ENCODE measurements at regions not wholly inside any gene's neighbourhood (a gene's known extent, or its start where the extent isn't known, plus 50 kb on each side); places are given as distances from the start of the nearest gene placed in this dataset.
A peak's percentile ranks its signal among the peaks of the same experiment; 100 is the strongest.

DNA sequence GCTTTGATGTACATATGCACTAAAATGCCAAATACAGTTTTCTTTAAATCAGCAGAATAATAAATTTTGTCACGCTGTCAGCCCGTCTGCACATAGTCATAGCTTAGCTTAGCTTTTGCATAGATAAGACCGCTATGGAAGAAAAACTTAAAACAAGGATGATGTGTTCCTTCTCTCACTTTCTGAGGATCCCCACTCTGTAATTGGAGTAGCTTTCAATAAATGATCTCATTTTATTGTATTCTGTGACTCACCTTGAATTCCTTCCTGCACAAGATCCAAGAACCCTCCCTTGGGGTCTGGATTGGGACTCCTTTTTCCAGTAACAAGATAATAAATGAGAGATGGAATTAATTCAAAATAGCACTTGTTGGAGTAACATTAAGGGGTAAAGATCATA is 186.2 kb downstream of the CDH26 start:
- H3K4me1 ChIP-seq (ENCODE audit: insufficient read depth, low read length), result no peaks in the 10 kb centered on the region
- H3K27me3 ChIP-seq (ENCODE audit: insufficient read depth, low read length, poor library complexity, severe bottlenecking), result no peaks in the 10 kb centered on the region
- H3K9me3 Mint-ChIP-seq, result no peaks in the 10 kb centered on the region
- ChIA-PET POLR2A (no interaction called here), CTCF (no interaction called here)
- H3K36me3 Mint-ChIP-seq, result no peaks in the 10 kb centered on the region
- H3K27ac ChIP-seq (ENCODE audit: low read depth, low read length), result no peak overlapping the region
- no peak for DNase-seq
- H3K9me3 ChIP-seq (ENCODE audit: low read length), result no peaks in the 10 kb centered on the region
- no peaks in the 10 kb centered on the region for H3K36me3 ChIP-seq (ENCODE audit: insufficient read depth, low read length)
- no peak overlapping the region for H3K27ac Mint-ChIP-seq
- peaks cover 0 to under 1% (median 0%) of the 10 kb centered on the region in 3 donors for H3K4me1 Mint-ChIP-seq
- H3K4me3 Mint-ChIP-seq, result no peak overlapping the region
- H3K4me3 ChIP-seq (ENCODE audit: low read length), result no peak overlapping the region
- H3K27me3 Mint-ChIP-seq, result peaks cover 3 to 4% of the 10 kb centered on the region in 2 donors

GRCh38 chr20:60144974-60145527 is 186.8 kb downstream of the CDH26 start:
- H3K27ac Mint-ChIP-seq, result no peak overlapping the region
- Histone ChIP-seq H3K27me3 (ENCODE audit: insufficient read depth, low read length, poor library complexity, severe bottlenecking) (no peaks in the 10 kb centered on the region), H3K4me3 (ENCODE audit: low read length) (no peak overlapping the region), H3K9me3 (ENCODE audit: low read length) (no peaks in the 10 kb centered on the region), H3K36me3 (ENCODE audit: insufficient read depth, low read length) (no peaks in the 10 kb centered on the region), H3K27ac (ENCODE audit: low read depth, low read length) (no peak overlapping the region), H3K4me1 (ENCODE audit: insufficient read depth, low read length) (no peaks in the 10 kb centered on the region)
- peaks cover 3 to 5% of the 10 kb centered on the region in 2 donors for H3K27me3 Mint-ChIP-seq
- no peaks in the 10 kb centered on the region for H3K4me1 Mint-ChIP-seq
- no peaks in the 10 kb centered on the region for H3K9me3 Mint-ChIP-seq
- ChIA-PET CTCF (no interaction called here), POLR2A (no interaction called here)
- no peak for DNase-seq
- no peak overlapping the region for H3K4me3 Mint-ChIP-seq
- H3K36me3 Mint-ChIP-seq, result no peaks in the 10 kb centered on the region

DNA sequence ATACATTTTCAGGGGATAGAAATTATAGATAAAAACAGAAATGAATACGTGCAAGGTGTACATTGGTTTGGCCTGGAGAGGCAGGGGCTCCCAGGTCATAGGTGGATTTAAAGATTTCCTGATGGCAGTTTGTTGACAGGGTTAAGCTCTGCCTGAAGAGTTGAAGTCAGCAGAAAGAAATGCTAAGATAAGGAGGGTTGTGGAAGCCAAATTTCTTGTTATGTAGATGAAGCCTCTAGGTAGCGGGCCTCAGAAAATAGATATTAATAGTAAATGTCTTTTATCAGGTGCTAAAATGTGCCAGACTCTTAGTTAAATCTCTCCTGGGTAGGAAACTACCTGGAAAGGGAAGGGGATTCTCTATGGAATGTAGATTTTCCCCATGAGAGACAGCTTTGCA is 188.8 kb downstream of the CDH26 start:
- Mint-ChIP-seq H3K4me3 (no peak overlapping the region), H3K27ac (no peak overlapping the region)

DNA sequence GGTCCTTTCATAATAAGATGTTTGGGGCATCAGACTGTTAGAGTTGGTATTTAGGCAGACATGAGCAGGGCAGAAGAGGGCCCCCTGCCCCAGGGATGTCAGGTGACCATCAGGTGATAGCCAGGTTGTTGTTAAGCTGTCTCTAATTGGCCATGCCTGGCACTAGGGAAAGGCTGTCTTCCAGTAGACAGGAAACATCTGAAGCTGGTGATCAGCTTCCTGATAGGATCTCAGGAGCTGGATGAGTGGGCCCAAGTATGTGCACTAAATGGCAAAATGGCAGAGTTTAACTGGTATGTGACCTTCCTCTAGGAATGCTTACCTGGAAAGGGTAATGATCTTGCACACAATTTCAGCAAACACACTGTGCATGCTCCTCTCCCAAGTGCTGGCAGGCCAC is 190.7 kb downstream of the CDH26 start:
- H3K36me3 Mint-ChIP-seq, result no peaks in the 10 kb centered on the region
- Histone ChIP-seq H3K4me3 (ENCODE audit: low read length) (no peak overlapping the region), H3K27me3 (ENCODE audit: insufficient read depth, low read length, poor library complexity, severe bottlenecking) (no peaks in the 10 kb centered on the region), H3K27ac (ENCODE audit: low read depth, low read length) (no peak overlapping the region), H3K4me1 (ENCODE audit: insufficient read depth, low read length) (no peaks in the 10 kb centered on the region), H3K9me3 (ENCODE audit: low read length) (no peaks in the 10 kb centered on the region), H3K36me3 (ENCODE audit: insufficient read depth, low read length) (no peaks in the 10 kb centered on the region)
- peaks cover 2% of the 10 kb centered on the region in 2 donors for H3K27me3 Mint-ChIP-seq
- ChIA-PET POLR2A (no interaction called here), CTCF (no interaction called here)
- H3K27ac Mint-ChIP-seq, result no peak overlapping the region
- no peak overlapping the region for H3K4me3 Mint-ChIP-seq
- no peaks in the 10 kb centered on the region for H3K4me1 Mint-ChIP-seq
- no peak for DNase-seq
- no peaks in the 10 kb centered on the region for H3K9me3 Mint-ChIP-seq

More for the DNA sequence above, 188.8 kb downstream of the CDH26 start:
- no peak for DNase-seq
- Histone ChIP-seq H3K4me1 (ENCODE audit: insufficient read depth, low read length) (no peaks in the 10 kb centered on the region), H3K27ac (ENCODE audit: low read depth, low read length) (no peak overlapping the region), H3K4me3 (ENCODE audit: low read length) (no peak overlapping the region), H3K36me3 (ENCODE audit: insufficient read depth, low read length) (no peaks in the 10 kb centered on the region), H3K9me3 (ENCODE audit: low read length) (no peaks in the 10 kb centered on the region), H3K27me3 (ENCODE audit: insufficient read depth, low read length, poor library complexity, severe bottlenecking) (no peaks in the 10 kb centered on the region)
- POLR2A ChIA-PET, result no interaction called here
- Mint-ChIP-seq H3K9me3 (no peaks in the 10 kb centered on the region), H3K4me1 (no peaks in the 10 kb centered on the region), H3K27me3 (peaks cover 2 to 3% of the 10 kb centered on the region in 2 donors), H3K36me3 (no peaks in the 10 kb centered on the region)
- CTCF ChIA-PET, result no interaction called here

DNA sequence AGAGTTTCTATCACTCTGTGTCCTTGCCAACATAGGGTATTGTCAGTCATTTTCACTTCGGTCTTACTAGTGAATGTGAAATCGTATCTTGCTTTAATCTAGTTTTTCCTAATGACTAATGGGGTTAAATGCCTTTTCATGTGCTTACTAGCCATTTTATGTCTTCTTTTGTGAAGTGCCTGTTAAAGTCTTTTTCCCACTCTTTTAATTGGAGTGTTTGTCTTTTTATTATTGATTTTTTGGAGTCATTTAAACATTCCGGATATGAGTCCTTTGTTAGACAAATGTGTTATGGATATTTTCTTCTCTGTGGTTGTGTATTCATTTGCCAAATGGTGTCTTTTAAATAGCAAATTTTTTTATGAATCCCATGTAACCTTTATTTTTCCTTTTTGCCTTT is 194.6 kb downstream of the CDH26 start:
- Mint-ChIP-seq H3K36me3 (peaks cover 0 to 7% (median 2%) of the 10 kb centered on the region in 3 donors), H3K4me1 (no peaks in the 10 kb centered on the region), H3K4me3 (no peak overlapping the region), H3K27ac (no peak overlapping the region), H3K9me3 (no peaks in the 10 kb centered on the region), H3K27me3 (peaks cover 5 to 6% of the 10 kb centered on the region in 2 donors)
- Histone ChIP-seq H3K4me1 (ENCODE audit: insufficient read depth, low read length) (no peaks in the 10 kb centered on the region), H3K27me3 (ENCODE audit: insufficient read depth, low read length, poor library complexity, severe bottlenecking) (no peaks in the 10 kb centered on the region), H3K4me3 (ENCODE audit: low read length) (no peak overlapping the region), H3K36me3 (ENCODE audit: insufficient read depth, low read length) (no peaks in the 10 kb centered on the region), H3K27ac (ENCODE audit: low read depth, low read length) (no peak overlapping the region), H3K9me3 (ENCODE audit: low read length) (no peaks in the 10 kb centered on the region)
- ChIA-PET CTCF (no interaction called here), POLR2A (no interaction called here)
- DNase-seq, result no peak

- no peak for DNase-seq
- H3K9me3 Mint-ChIP-seq, result peaks cover 0 to 7% (median 4%) of the 10 kb centered on the region in 5 donors
- CTCF ChIA-PET, result no interaction called here
Measured at GRCh38 chr20:60160451-60161145, 202.4 kb downstream of the CDH26 start.

DNA sequence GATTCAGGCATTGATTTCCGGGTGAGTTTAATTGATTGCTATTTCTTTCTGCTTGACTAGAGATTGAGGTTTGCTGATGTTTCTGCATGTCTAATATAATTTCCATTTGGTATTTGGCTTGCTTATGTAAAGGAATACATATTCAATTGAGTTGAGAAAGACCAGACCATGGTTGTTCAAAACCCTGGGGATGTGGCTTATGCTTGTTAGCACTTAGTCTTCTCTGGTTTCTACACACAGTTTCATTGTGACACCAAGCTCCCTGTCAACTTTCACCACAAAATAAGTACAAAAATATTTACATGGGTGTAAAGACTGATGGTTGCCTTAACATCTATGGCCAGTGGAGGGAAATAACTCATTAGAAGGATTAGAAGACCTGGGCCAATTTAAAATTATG is 209.6 kb downstream of the CDH26 start:
- no peaks in the 10 kb centered on the region for H3K4me1 ChIP-seq (ENCODE audit: insufficient read depth, low read length)
- no peaks in the 10 kb centered on the region for H3K9me3 ChIP-seq (ENCODE audit: low read length)
- ChIA-PET POLR2A (no interaction called here), CTCF (no interaction called here)
- H3K27me3 Mint-ChIP-seq, result peaks cover 0 to 2% of the 10 kb centered on the region in 2 donors
- no peak overlapping the region for H3K27ac ChIP-seq (ENCODE audit: low read depth, low read length)
- no peaks in the 10 kb centered on the region for H3K9me3 Mint-ChIP-seq
- H3K4me3 Mint-ChIP-seq, result no peak overlapping the region
- H3K4me3 ChIP-seq (ENCODE audit: low read length), result no peak overlapping the region
- no peaks in the 10 kb centered on the region for H3K36me3 ChIP-seq (ENCODE audit: insufficient read depth, low read length)
- H3K36me3 Mint-ChIP-seq, result no peaks in the 10 kb centered on the region
- no peak for DNase-seq
- H3K27me3 ChIP-seq (ENCODE audit: insufficient read depth, low read length, poor library complexity, severe bottlenecking), result no peaks in the 10 kb centered on the region
- peak overlapping the region in 1 of 8 donors; percentile 13 for H3K27ac Mint-ChIP-seq
- H3K4me1 Mint-ChIP-seq, result no peaks in the 10 kb centered on the region

More at GRCh38 chr20:60160451-60161145, 202.4 kb downstream of the CDH26 start:
- Histone ChIP-seq H3K36me3 (ENCODE audit: insufficient read depth, low read length) (no peaks in the 10 kb centered on the region), H3K27me3 (ENCODE audit: insufficient read depth, low read length, poor library complexity, severe bottlenecking) (no peaks in the 10 kb centered on the region), H3K4me1 (ENCODE audit: insufficient read depth, low read length) (no peaks in the 10 kb centered on the region), H3K27ac (ENCODE audit: low read depth, low read length) (no peak overlapping the region), H3K9me3 (ENCODE audit: low read length) (no peaks in the 10 kb centered on the region), H3K4me3 (ENCODE audit: low read length) (no peak overlapping the region)
- POLR2A ChIA-PET, result no interaction called here
- H3K4me1 Mint-ChIP-seq, result no peaks in the 10 kb centered on the region
- H3K27ac Mint-ChIP-seq, result no peak overlapping the region
- H3K36me3 Mint-ChIP-seq, result peaks cover 0 to 15% (median 2%) of the 10 kb centered on the region in 3 donors
- H3K27me3 Mint-ChIP-seq, result peaks cover 8 to 25% of the 10 kb centered on the region in 2 donors
- no peak overlapping the region for H3K4me3 Mint-ChIP-seq

- H3K4me1 ChIP-seq (ENCODE audit: insufficient read depth, low read length), result no peaks in the 10 kb centered on the region
- no peaks in the 10 kb centered on the region for H3K9me3 Mint-ChIP-seq
- DNase-seq, result no peak
- ChIA-PET CTCF (no interaction called here), POLR2A (no interaction called here)
- no peaks in the 10 kb centered on the region for H3K4me1 Mint-ChIP-seq
- no peak overlapping the region for H3K4me3 ChIP-seq (ENCODE audit: low read length)
- H3K36me3 ChIP-seq (ENCODE audit: insufficient read depth, low read length), result no peaks in the 10 kb centered on the region
- peaks cover 0 to 4% (median 0%) of the 10 kb centered on the region in 3 donors for H3K36me3 Mint-ChIP-seq
- H3K4me3 Mint-ChIP-seq, result no peak overlapping the region
- H3K9me3 ChIP-seq (ENCODE audit: low read length), result no peaks in the 10 kb centered on the region
- H3K27ac ChIP-seq (ENCODE audit: low read depth, low read length), result no peak overlapping the region
- no peaks in the 10 kb centered on the region for H3K27me3 Mint-ChIP-seq
- H3K27ac Mint-ChIP-seq, result no peak overlapping the region
- H3K27me3 ChIP-seq (ENCODE audit: insufficient read depth, low read length, poor library complexity, severe bottlenecking), result no peaks in the 10 kb centered on the region
Measured at GRCh38 chr20:60168963-60169362, 210.7 kb downstream of the CDH26 start.
